ENCODE measurements at regions not wholly inside any gene's neighbourhood (a gene's known extent, or its start where the extent isn't known, plus 50 kb on each side); places are given as distances from the start of the nearest gene placed in this dataset.
"Not testable (repeated sequence)": the region's sequence is repeated elsewhere in the genome, so short reads cannot be mapped to it uniquely, and the experiment has no call there.

DNA sequence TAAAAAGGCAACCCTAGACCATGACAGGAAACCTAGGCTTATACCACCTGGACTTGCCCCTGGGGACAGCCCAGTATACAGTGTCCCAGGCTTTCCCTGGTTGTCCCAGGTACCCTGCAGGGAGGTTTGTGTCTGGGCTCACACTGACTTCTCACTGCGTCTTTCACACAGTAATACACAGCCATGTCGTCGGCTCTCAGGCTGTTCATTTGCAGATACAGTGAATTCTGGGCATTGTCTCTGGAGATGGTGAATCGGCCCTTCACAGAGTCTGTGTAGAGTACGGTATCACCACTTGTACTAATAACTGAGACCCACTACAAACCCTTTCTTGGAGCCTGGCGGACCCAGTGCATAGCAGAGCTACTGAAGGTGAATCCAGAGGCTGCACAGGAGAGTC lies 1116.6 kb downstream of the TMEM121 start:
- not testable (repeated sequence) for H4K91ac ChIP-seq (ENCODE audit: low read depth, low read length); H3K79me2 ChIP-seq (ENCODE audit: control insufficient read depth, insufficient read depth, low read length, poor library complexity); H3K4ac ChIP-seq (ENCODE audit: low read depth, low read length); H3K27ac ChIP-seq (ENCODE audit: low read depth, low read length); H3K4me1 ChIP-seq (ENCODE audit: control insufficient read depth in 1 of 2, insufficient read depth in 2 of 2, low read length in 2 of 2); H3K18ac ChIP-seq (ENCODE audit: low read length); H4K8ac ChIP-seq (ENCODE audit: low read depth, low read length); H2BK5ac ChIP-seq (ENCODE audit: low read depth, low read length, poor library complexity); H3K4me3 ChIP-seq (ENCODE audit: low read depth, low read length); H4K12ac ChIP-seq (ENCODE audit: low read depth, low read length); H3K4me2 ChIP-seq (ENCODE audit: low read length); DNase-seq; H3K36me3 ChIP-seq (ENCODE audit: control insufficient read depth in 1 of 2, insufficient read depth in 2 of 2, low read length in 2 of 2); H2BK120ac ChIP-seq (ENCODE audit: insufficient read depth, low read length, poor library complexity); H3K23ac ChIP-seq (ENCODE audit: low read length); H3K79me1 ChIP-seq (ENCODE audit: low read length); H3K9me3 ChIP-seq (ENCODE audit: insufficient read depth, low read depth, low read length); H2AK5ac ChIP-seq (ENCODE audit: low read length); H2AFZ ChIP-seq (ENCODE audit: insufficient read depth, low read length, poor library complexity); H3K9ac ChIP-seq (ENCODE audit: low read length); H2BK12ac ChIP-seq (ENCODE audit: low read length); H3K27me3 ChIP-seq (ENCODE audit: insufficient read depth, low read length); H3K14ac ChIP-seq (ENCODE audit: low read length)
- WGBS (ENCODE audit: extremely low coverage, insufficient coverage, insufficient read length): no CpG with 5 or more reads among the region's 6 CpGs

DNA sequence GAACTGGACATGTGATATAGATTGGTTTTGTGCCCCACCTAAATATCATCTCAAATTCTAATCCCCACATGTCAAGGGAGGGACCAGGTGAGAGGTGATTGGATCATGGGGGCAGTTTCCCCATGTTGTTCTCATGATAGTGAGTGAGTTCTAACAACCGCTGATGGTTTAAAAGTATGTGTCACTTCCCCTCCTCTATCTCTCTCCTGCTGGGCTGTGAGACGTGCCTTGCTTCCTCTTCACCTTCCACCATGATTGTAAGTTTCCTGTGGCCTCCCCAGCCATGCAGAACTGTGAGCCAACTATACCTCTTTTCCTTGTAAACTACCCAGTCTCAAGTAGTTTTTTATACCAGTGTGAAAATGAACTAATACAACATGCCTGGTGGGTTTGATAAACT lies 1122.5 kb downstream of the TMEM121 start:
- not testable (repeated sequence) for H2BK120ac ChIP-seq (ENCODE audit: insufficient read depth, low read length, poor library complexity); H3K27me3 ChIP-seq (ENCODE audit: insufficient read depth, low read length); H3K14ac ChIP-seq (ENCODE audit: low read length); H3K9ac ChIP-seq (ENCODE audit: low read length); DNase-seq; H2BK12ac ChIP-seq (ENCODE audit: low read length); H2BK5ac ChIP-seq (ENCODE audit: low read depth, low read length, poor library complexity); H3K4me1 ChIP-seq (ENCODE audit: control insufficient read depth in 1 of 2, insufficient read depth in 2 of 2, low read length in 2 of 2); H2AK5ac ChIP-seq (ENCODE audit: low read length); H3K79me1 ChIP-seq (ENCODE audit: low read length); H3K4ac ChIP-seq (ENCODE audit: low read depth, low read length); H4K8ac ChIP-seq (ENCODE audit: low read depth, low read length); H4K12ac ChIP-seq (ENCODE audit: low read depth, low read length); H3K4me3 ChIP-seq (ENCODE audit: low read depth, low read length); H3K36me3 ChIP-seq (ENCODE audit: control insufficient read depth in 1 of 2, insufficient read depth in 2 of 2, low read length in 2 of 2); H3K4me2 ChIP-seq (ENCODE audit: low read length); H3K27ac ChIP-seq (ENCODE audit: low read depth, low read length); H4K91ac ChIP-seq (ENCODE audit: low read depth, low read length); H2AFZ ChIP-seq (ENCODE audit: insufficient read depth, low read length, poor library complexity); H3K18ac ChIP-seq (ENCODE audit: low read length); H3K23ac ChIP-seq (ENCODE audit: low read length); H3K79me2 ChIP-seq (ENCODE audit: control insufficient read depth, insufficient read depth, low read length, poor library complexity)
- no CpG with 5 or more reads among the region's 2 CpGs for WGBS (ENCODE audit: extremely low coverage, insufficient coverage, insufficient read length)
- H3K9me3 ChIP-seq (ENCODE audit: insufficient read depth, low read depth, low read length): peaks cover 14% of the 10 kb centered on the region

DNA sequence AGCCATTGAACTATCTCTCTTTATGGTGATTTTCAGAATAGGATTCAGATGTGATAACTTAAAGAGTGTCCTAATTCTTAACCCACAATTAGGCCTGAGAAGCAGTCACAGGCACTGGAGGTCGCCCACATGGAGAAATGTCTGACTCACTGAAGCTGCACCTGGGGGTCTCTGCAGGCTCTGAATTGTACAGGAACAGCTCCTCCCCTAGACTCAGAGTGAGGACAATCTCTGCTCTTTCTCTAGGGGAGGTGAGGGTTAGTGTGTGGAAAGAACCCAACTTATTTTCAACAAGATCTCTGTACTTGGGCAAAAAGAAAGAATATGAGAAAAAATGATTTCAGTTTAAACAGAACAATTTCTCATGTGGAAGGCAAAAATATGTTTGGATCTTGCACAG lies 1124.6 kb downstream of the TMEM121 start:
- no peak overlapping the region for H3K4me3 ChIP-seq (ENCODE audit: low read depth, low read length)
- no peaks in the 10 kb centered on the region for H3K4me1 ChIP-seq (ENCODE audit: control insufficient read depth in 1 of 2, insufficient read depth in 2 of 2, low read length in 2 of 2)
- no peak overlapping the region for H3K4ac ChIP-seq (ENCODE audit: low read depth, low read length)
- H2BK120ac ChIP-seq (ENCODE audit: insufficient read depth, low read length, poor library complexity): no peak overlapping the region
- no peak for DNase-seq
- no peak overlapping the region for H2AFZ ChIP-seq (ENCODE audit: insufficient read depth, low read length, poor library complexity)
- no peak overlapping the region for H3K23ac ChIP-seq (ENCODE audit: low read length)
- no peak overlapping the region for H2AK5ac ChIP-seq (ENCODE audit: low read length)
- no peak overlapping the region for H2BK12ac ChIP-seq (ENCODE audit: low read length)
- no peak overlapping the region for H4K12ac ChIP-seq (ENCODE audit: low read depth, low read length)
- H3K9ac ChIP-seq (ENCODE audit: low read length): no peak overlapping the region
- no peaks in the 10 kb centered on the region for H3K79me2 ChIP-seq (ENCODE audit: control insufficient read depth, insufficient read depth, low read length, poor library complexity)
- H4K8ac ChIP-seq (ENCODE audit: low read depth, low read length): no peak overlapping the region
- no peak overlapping the region for H3K4me2 ChIP-seq (ENCODE audit: low read length)
- H2BK5ac ChIP-seq (ENCODE audit: low read depth, low read length, poor library complexity): no peak overlapping the region
- H3K79me1 ChIP-seq (ENCODE audit: low read length): no peaks in the 10 kb centered on the region
- no peak overlapping the region for H3K27ac ChIP-seq (ENCODE audit: low read depth, low read length)
- H4K91ac ChIP-seq (ENCODE audit: low read depth, low read length): no peak overlapping the region
- no peak overlapping the region for H3K18ac ChIP-seq (ENCODE audit: low read length)
- WGBS (ENCODE audit: extremely low coverage, insufficient coverage, insufficient read length): no CpG with 5 or more reads among the region's 1 CpG
- H3K36me3 ChIP-seq (ENCODE audit: control insufficient read depth in 1 of 2, insufficient read depth in 2 of 2, low read length in 2 of 2): no peaks in the 10 kb centered on the region
- H3K27me3 ChIP-seq (ENCODE audit: insufficient read depth, low read length): no peaks in the 10 kb centered on the region
- no peak overlapping the region for H3K14ac ChIP-seq (ENCODE audit: low read length)
- H3K9me3 ChIP-seq (ENCODE audit: insufficient read depth, low read depth, low read length): peaks cover 14% of the 10 kb centered on the region

GRCh38 chr14:106652494-106652893 lies 1126.1 kb downstream of the TMEM121 start:
- WGBS (ENCODE audit: extremely low coverage, insufficient coverage, insufficient read length): no CpG with 5 or more reads among the region's 2 CpGs

More at GRCh38 chr14:106652494-106652893, 1126.1 kb downstream of the TMEM121 start:
- Histone ChIP-seq H3K23ac (ENCODE audit: low read length) (no peak overlapping the region), H3K4me2 (ENCODE audit: low read length) (no peak overlapping the region), H2BK120ac (ENCODE audit: insufficient read depth, low read length, poor library complexity) (no peak overlapping the region), H3K9ac (ENCODE audit: low read length) (no peak overlapping the region), H3K79me2 (ENCODE audit: control insufficient read depth, insufficient read depth, low read length, poor library complexity) (no peaks in the 10 kb centered on the region), H4K8ac (ENCODE audit: low read depth, low read length) (no peak overlapping the region), H4K91ac (ENCODE audit: low read depth, low read length) (no peak overlapping the region), H3K14ac (ENCODE audit: low read length) (no peak overlapping the region), H3K4me1 (ENCODE audit: control insufficient read depth in 1 of 2, insufficient read depth in 2 of 2, low read length in 2 of 2) (no peaks in the 10 kb centered on the region), H2AK5ac (ENCODE audit: low read length) (no peak overlapping the region), H3K4me3 (ENCODE audit: low read depth, low read length) (no peak overlapping the region), H3K4ac (ENCODE audit: low read depth, low read length) (no peak overlapping the region), H3K27me3 (ENCODE audit: insufficient read depth, low read length) (no peaks in the 10 kb centered on the region), H3K27ac (ENCODE audit: low read depth, low read length) (no peak overlapping the region), H3K9me3 (ENCODE audit: insufficient read depth, low read depth, low read length) (peaks cover 22% of the 10 kb centered on the region), H4K12ac (ENCODE audit: low read depth, low read length) (no peak overlapping the region), H2AFZ (ENCODE audit: insufficient read depth, low read length, poor library complexity) (no peak overlapping the region), H2BK12ac (ENCODE audit: low read length) (no peak overlapping the region), H2BK5ac (ENCODE audit: low read depth, low read length, poor library complexity) (no peak overlapping the region), H3K79me1 (ENCODE audit: low read length) (no peaks in the 10 kb centered on the region), H3K18ac (ENCODE audit: low read length) (no peak overlapping the region), H3K36me3 (ENCODE audit: control insufficient read depth in 1 of 2, insufficient read depth in 2 of 2, low read length in 2 of 2) (no peaks in the 10 kb centered on the region)
- DNase-seq: no peak
